ENCODE measurements at regions not wholly inside any gene's neighbourhood (a gene's known extent, or its start where the extent isn't known, plus 50 kb on each side); places are given as distances from the start of the nearest gene placed in this dataset.

DNA sequence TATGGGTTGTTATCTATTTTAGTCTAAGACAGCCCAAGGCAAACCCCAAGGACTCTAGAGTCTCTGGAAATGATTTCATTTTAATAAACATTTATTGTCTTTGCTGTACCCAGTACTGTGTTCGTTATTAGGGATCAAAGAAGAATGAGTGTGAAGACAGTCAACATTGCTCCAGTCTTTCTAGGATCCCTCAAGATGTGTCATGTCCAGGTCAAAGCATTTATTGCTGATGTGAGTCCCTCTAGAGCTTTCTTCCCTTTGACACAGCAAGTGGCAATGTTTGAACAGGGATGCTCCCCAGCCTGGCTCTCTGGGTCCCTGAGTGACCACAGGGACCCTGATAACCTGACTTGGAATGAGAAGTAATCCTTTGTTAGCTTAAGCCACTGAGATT, 123.1 kb upstream of the STK17B start:
- TF ChIP-seq POLR2A (IDR thresholded peaks at IDR 0.05) = no peak
- TF ChIP-seq, protein P1, sequence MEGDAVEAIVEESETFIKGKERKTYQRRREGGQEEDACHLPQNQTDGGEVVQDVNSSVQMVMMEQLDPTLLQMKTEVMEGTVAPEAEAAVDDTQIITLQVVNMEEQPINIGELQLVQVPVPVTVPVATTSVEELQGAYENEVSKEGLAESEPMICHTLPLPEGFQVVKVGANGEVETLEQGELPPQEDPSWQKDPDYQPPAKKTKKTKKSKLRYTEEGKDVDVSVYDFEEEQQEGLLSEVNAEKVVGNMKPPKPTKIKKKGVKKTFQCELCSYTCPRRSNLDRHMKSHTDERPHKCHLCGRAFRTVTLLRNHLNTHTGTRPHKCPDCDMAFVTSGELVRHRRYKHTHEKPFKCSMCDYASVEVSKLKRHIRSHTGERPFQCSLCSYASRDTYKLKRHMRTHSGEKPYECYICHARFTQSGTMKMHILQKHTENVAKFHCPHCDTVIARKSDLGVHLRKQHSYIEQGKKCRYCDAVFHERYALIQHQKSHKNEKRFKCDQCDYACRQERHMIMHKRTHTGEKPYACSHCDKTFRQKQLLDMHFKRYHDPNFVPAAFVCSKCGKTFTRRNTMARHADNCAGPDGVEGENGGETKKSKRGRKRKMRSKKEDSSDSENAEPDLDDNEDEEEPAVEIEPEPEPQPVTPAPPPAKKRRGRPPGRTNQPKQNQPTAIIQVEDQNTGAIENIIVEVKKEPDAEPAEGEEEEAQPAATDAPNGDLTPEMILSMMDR (IDR thresholded peaks at IDR 0.05) = no peak
